IMR-90 (cell line): ENCODE measurements at regions not wholly inside any gene's neighbourhood (a gene's known extent, or its start where the extent isn't known, plus 50 kb on each side); places are given as distances from the start of the nearest gene placed in this dataset.

Experiments used
- ATAC-seq: fragments of 200-7000 bp; cut with Tn5 transposase; 2 replicates; pipeline ENCODE4 v1.9.1; 2020; ENCODE audit warnings: low read depth, mild to moderate bottlenecking, moderate library complexity
- BruUV-seq: library from RNA; stranded (reverse); fragments of 400-500 nt; replicated peaks from 2 replicates; lab custom pipeline; 2021; lab: Mats Ljungman, UMichigan
- CTCF ChIA-PET: fragments of 300-600 bp; formaldehyde crosslinking; extraction: SDS; loops from one replicate; lab custom pipeline; 2021; ENCODE audit warnings: antibody characterized with exemption; lab: Yijun Ruan, JAX
- POLR2A ChIA-PET: fragments of 300-600 bp; sonication (Branson Sonifier 250); formaldehyde crosslinking; loops from one replicate; lab custom pipeline; 2022; ENCODE audit warnings: antibody characterized with exemption; ENCODE audit not compliant: unreplicated experiment; lab: Charles Lee
- DNase-seq: peaks from one replicate; pipeline ENCODE4 v3.0.0; 2013
- H2AFZ ChIP-seq: replicated peaks from 2 replicates; pipeline ENCODE3; 2013; ENCODE audit warnings: low read length, mild to moderate bottlenecking; ENCODE audit not compliant: poor library complexity
- H2AK5ac ChIP-seq: 2 replicates; pipeline ENCODE4 v1.6.1; 2013; ENCODE audit warnings: low read depth, low read length, inconsistent platforms
- H2AK9ac ChIP-seq: replicated peaks from 2 replicates; pipeline ENCODE3; 2013; ENCODE audit warnings: mild to moderate bottlenecking, low read depth, low read length, moderate library complexity; ENCODE audit not compliant: poor library complexity
- H2BK120ac ChIP-seq: 2 replicates; pipeline ENCODE4 v1.6.1; 2013; ENCODE audit warnings: low read depth, low read length, inconsistent platforms
- H2BK15ac ChIP-seq: 3 replicates; pipeline ENCODE4 v1.6.1; 2013; ENCODE audit warnings: low read depth, low read length, inconsistent platforms
- H2BK20ac ChIP-seq: 2 replicates; pipeline ENCODE4 v1.6.1; 2013; ENCODE audit warnings: low read depth, mild to moderate bottlenecking, inconsistent platforms, low read length, moderate library complexity
- H2BK5ac ChIP-seq: 2 replicates; pipeline ENCODE4 v1.6.1; 2013; ENCODE audit warnings: mild to moderate bottlenecking, low read depth, low read length, inconsistent platforms; ENCODE audit not compliant: poor library complexity, severe bottlenecking
- H3K14ac ChIP-seq: replicated peaks from 2 replicates; pipeline ENCODE4 v1.6.1; 2013; ENCODE audit warnings: low read depth, low read length, inconsistent platforms
- H3K18ac ChIP-seq: 2 replicates; pipeline ENCODE4 v1.6.1; 2013; ENCODE audit warnings: low read depth, low read length, control low read depth
- H3K23ac ChIP-seq: 2 replicates; pipeline ENCODE4 v1.6.1; 2013; ENCODE audit warnings: low read depth, low read length, inconsistent platforms
- H3K27ac ChIP-seq: 2 replicates; pipeline ENCODE4 v1.5.1; 2013; ENCODE audit warnings: mild to moderate bottlenecking, control low read depth, low read length; ENCODE audit not compliant: insufficient read depth
- H3K27me3 ChIP-seq: 2 replicates; pipeline ENCODE4 v1.6.1; 2013; ENCODE audit warnings: low read length; ENCODE audit not compliant: control insufficient read depth, insufficient read depth
- H3K36me3 ChIP-seq: 2 replicates; pipeline ENCODE4 v1.6.1; 2013; ENCODE audit warnings: low read length, mixed read lengths; ENCODE audit not compliant: control insufficient read depth, insufficient read depth
- H3K4ac ChIP-seq: 2 replicates; pipeline ENCODE4 v1.6.1; 2013; ENCODE audit warnings: low read depth, low read length, inconsistent platforms
- H3K4me1 ChIP-seq: 2 replicates; pipeline ENCODE4 v1.6.1; 2013; ENCODE audit warnings: low read length, mixed read lengths; ENCODE audit not compliant: control insufficient read depth, insufficient read depth
- H3K4me2 ChIP-seq: 2 replicates; pipeline ENCODE4 v1.6.1; 2013; ENCODE audit warnings: low read depth, mild to moderate bottlenecking, control low read depth, low read length, moderate library complexity
- H3K4me3 ChIP-seq: 2 replicates; pipeline ENCODE4 v1.5.1; 2013; ENCODE audit warnings: low read depth, mild to moderate bottlenecking, control low read depth, low read length, moderate library complexity; ENCODE audit not compliant: insufficient read depth
- H3K56ac ChIP-seq: 2 replicates; pipeline ENCODE4 v1.6.1; 2013; ENCODE audit warnings: low read length, inconsistent platforms; ENCODE audit not compliant: insufficient read depth; ENCODE audit errors: extremely low read depth
- H3K79me1 ChIP-seq, 2 experiments: 2 replicates each; pipeline ENCODE4 v1.6.1; 2013; ENCODE audit warnings: low read length in 2 of 2, inconsistent platforms in 1 of 2, low read depth in 1 of 2
- H3K9ac ChIP-seq: 2 replicates; pipeline ENCODE4 v1.6.1; 2013; ENCODE audit warnings: low read depth, low read length, control low read depth
- H3K9me1 ChIP-seq: 2 replicates; pipeline ENCODE4 v1.6.1; 2013; ENCODE audit warnings: low read length, inconsistent platforms; ENCODE audit not compliant: insufficient read depth
- H3K9me3 ChIP-seq: 2 replicates; pipeline ENCODE4 v1.6.1; 2013; ENCODE audit warnings: low read length; ENCODE audit not compliant: control insufficient read depth, insufficient read depth
- H4K20me1 ChIP-seq: 2 replicates; pipeline ENCODE4 v1.6.1; 2013; ENCODE audit warnings: low read length, inconsistent platforms; ENCODE audit not compliant: insufficient read depth
- H4K5ac ChIP-seq: 2 replicates; pipeline ENCODE4 v1.6.1; 2013; ENCODE audit warnings: mild to moderate bottlenecking, low read depth, low read length, control low read depth
- H4K8ac ChIP-seq, 2 experiments: 2 replicates each; pipeline ENCODE4 v1.6.1; 2013; ENCODE audit warnings: low read depth in 2 of 2, low read length in 2 of 2, control low read depth in 1 of 2, inconsistent platforms in 1 of 2
- H4K91ac ChIP-seq: 2 replicates; pipeline ENCODE4 v1.6.1; 2013; ENCODE audit warnings: low read depth, low read length, inconsistent platforms; ENCODE audit not compliant: insufficient read depth
- CEBPB ChIP-seq: IDR thresholded peaks from 2 replicates; pipeline ENCODE4 v1.6.1; 2012; ENCODE audit warnings: low read depth, low read length, improper control_type of control experiment
- CHD1 ChIP-seq: IDR thresholded peaks from 2 replicates; pipeline ENCODE4 v1.6.1; 2012; ENCODE audit warnings: low read depth, low read length, improper control_type of control experiment
- CTCF ChIP-seq: conservative IDR thresholded peaks from 2 replicates; pipeline ENCODE4 v1.5.1; 2012; ENCODE audit warnings: mild to moderate bottlenecking, low read depth, low read length, improper control_type of control experiment
- ELK1 ChIP-seq: fragments of 150-350 bp; IDR thresholded peaks from 2 replicates; pipeline ENCODE4 v1.6.1; 2016; ENCODE audit warnings: low read depth, mild to moderate bottlenecking, low read length, moderate library complexity, borderline replicate concordance
- FOS ChIP-seq: fragments of 150-350 bp; IDR thresholded peaks from 2 replicates; pipeline ENCODE4 v1.6.1; 2016; ENCODE audit warnings: low read depth, low read length
- MAFK ChIP-seq: IDR thresholded peaks from 2 replicates; pipeline ENCODE4 v1.6.1; 2012; ENCODE audit warnings: low read depth, low read length, improper control_type of control experiment
- MAZ ChIP-seq: IDR thresholded peaks from 2 replicates; pipeline ENCODE4 v1.6.1; 2012; ENCODE audit warnings: low read depth, mild to moderate bottlenecking, low read length, improper control_type of control experiment, moderate library complexity, borderline replicate concordance
- MXI1 ChIP-seq: IDR thresholded peaks from 2 replicates; pipeline ENCODE4 v1.6.1; 2012; ENCODE audit warnings: low read depth, mild to moderate bottlenecking, low read length, moderate library complexity, borderline replicate concordance
- NFE2L2 ChIP-seq: fragments of 150-350 bp; IDR thresholded peaks from 2 replicates; pipeline ENCODE4 v1.6.1; 2016; ENCODE audit warnings: low read depth, mild to moderate bottlenecking, low read length
- RAD21 ChIP-seq: IDR thresholded peaks from 2 replicates; pipeline ENCODE4 v1.6.1; 2012; ENCODE audit warnings: low read length, improper control_type of control experiment
- RCOR1 ChIP-seq: IDR thresholded peaks from 2 replicates; pipeline ENCODE4 v1.6.1; 2012; ENCODE audit warnings: mild to moderate bottlenecking, low read length, improper control_type of control experiment; ENCODE audit not compliant: insufficient replicate concordance
- RFX5 ChIP-seq: IDR thresholded peaks from 2 replicates; pipeline ENCODE4 v1.8.0; 2012; ENCODE audit warnings: low read depth, mild to moderate bottlenecking, low read length, moderate library complexity
- WGBS, 2 experiments: methylation state at CpG; one replicate each; pipeline versions ENCODE4 v1.1.5 to v1.1.7; 2013; ENCODE audit warnings: missing lambda C conversion rate in 2 of 2; ENCODE audit not compliant: insufficient read length in 1 of 2; ENCODE audit errors: extremely low coverage in 2 of 2; 5-methylcytosine and 5-hydroxymethylcytosine counted together
- dilution Hi-C: fragments of 300-500 bp; cut with HindIII; formaldehyde crosslinking; loops from one replicate; pipeline ENCODE4 v1.14.3; 2018; ENCODE audit warnings: low sequenced_read_pairs; ENCODE audit not compliant: unreplicated experiment
- in situ Hi-C: fragments of 300-500 bp; cut with MboI; formaldehyde crosslinking; loops from 3 replicates; pipeline ENCODE4 v1.14.3; 2019; ENCODE audit warnings: low sequenced_read_pairs, inconsistent platforms, mixed read lengths
- intact Hi-C: fragments of 100-400 bp; cut with micrococcal nuclease; formaldehyde crosslinking; loops from 2 replicates; pipeline ENCODE4 v1.10.0; 2022
- TF ChIP-seq, protein P1 (sequence below): fragments of 150-350 bp; IDR thresholded peaks from 2 replicates; pipeline ENCODE4 v1.6.1; 2017; ENCODE audit warnings: mild to moderate bottlenecking, antibody characterized with exemption, low read length, low read depth

GRCh38 chr2:83630351-83630750 is 828.7 kb downstream of the SUCLG1 start:
- no peak overlapping the region for H2BK15ac ChIP-seq
- no peak for TF ChIP-seq CTCF
- TF ChIP-seq MXI1 = no peak
- no peak for TF ChIP-seq RCOR1
- TF ChIP-seq CEBPB = no peak
- no peak for TF ChIP-seq RAD21
- TF ChIP-seq, protein P1, sequence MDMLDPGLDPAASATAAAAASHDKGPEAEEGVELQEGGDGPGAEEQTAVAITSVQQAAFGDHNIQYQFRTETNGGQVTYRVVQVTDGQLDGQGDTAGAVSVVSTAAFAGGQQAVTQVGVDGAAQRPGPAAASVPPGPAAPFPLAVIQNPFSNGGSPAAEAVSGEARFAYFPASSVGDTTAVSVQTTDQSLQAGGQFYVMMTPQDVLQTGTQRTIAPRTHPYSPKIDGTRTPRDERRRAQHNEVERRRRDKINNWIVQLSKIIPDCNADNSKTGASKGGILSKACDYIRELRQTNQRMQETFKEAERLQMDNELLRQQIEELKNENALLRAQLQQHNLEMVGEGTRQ = no peak
- no peak for TF ChIP-seq MAFK
- TF ChIP-seq ELK1 = no peak
- no peak for TF ChIP-seq CHD1
- TF ChIP-seq FOS = no peak
- no peak for TF ChIP-seq MAZ
- no peak for TF ChIP-seq RFX5
- TF ChIP-seq NFE2L2 = no peak
- no TSS peak for BruUV-seq
- H2BK20ac ChIP-seq = no peak overlapping the region
- CTCF ChIA-PET = no interaction called here
- H4K5ac ChIP-seq = no peak overlapping the region
- H3K9me3 ChIP-seq = no peaks in the 10 kb centered on the region
- H3K14ac ChIP-seq = no peak overlapping the region
- H3K4me2 ChIP-seq = no peak overlapping the region
- no peaks in the 10 kb centered on the region for H3K79me1 ChIP-seq
- no peak overlapping the region for H3K4me3 ChIP-seq
- no peaks in the 10 kb centered on the region for H3K4me1 ChIP-seq
- DNase-seq = no peak
- no peaks in the 10 kb centered on the region for H4K20me1 ChIP-seq
- POLR2A ChIA-PET = no interaction called here
- H3K9me1 ChIP-seq = no peaks in the 10 kb centered on the region
- dilution Hi-C loops (no loop called here), in situ Hi-C loops (no loop called here), intact Hi-C loops (no loop called here)
- H3K27me3 ChIP-seq = no peaks in the 10 kb centered on the region
- no peak overlapping the region for H3K27ac ChIP-seq
- no peak overlapping the region for H2BK5ac ChIP-seq
- no peak overlapping the region for H2AK9ac ChIP-seq
- H4K91ac ChIP-seq = no peak overlapping the region
- no peaks in the 10 kb centered on the region for H3K36me3 ChIP-seq
- H3K18ac ChIP-seq = no peak overlapping the region
- H3K56ac ChIP-seq = no peak overlapping the region
- H3K9ac ChIP-seq = no peak overlapping the region
- H4K8ac ChIP-seq = no peak overlapping the region
- no peak overlapping the region for H2AFZ ChIP-seq
- no peak overlapping the region for H3K4ac ChIP-seq
- no peak overlapping the region for H3K23ac ChIP-seq
- ATAC-seq = no peak
- H2BK120ac ChIP-seq = no peak overlapping the region
- no CpG with 5 or more reads among the region's 2 CpGs for WGBS, 2 experiments
- H2AK5ac ChIP-seq = no peak overlapping the region
